ENCODE measurements at regions not wholly inside any gene's neighbourhood (a gene's known extent, or its start where the extent isn't known, plus 50 kb on each side); places are given as distances from the start of the nearest gene placed in this dataset.

- TF ChIP-seq CTCF (IDR thresholded peaks at IDR 0.05) (no peak), EP300 (IDR thresholded peaks at IDR 0.05) (no peak)
These were observed 82.6 kb downstream of the OR2B2 start for GRCh38 chr6:27829453-27830211.

Data from gastroesophageal sphincter (tissue), 3 donors.